ENCODE measurements at regions not wholly inside any gene's neighbourhood (a gene's known extent, or its start where the extent isn't known, plus 50 kb on each side); places are given as distances from the start of the nearest gene placed in this dataset.

DNA sequence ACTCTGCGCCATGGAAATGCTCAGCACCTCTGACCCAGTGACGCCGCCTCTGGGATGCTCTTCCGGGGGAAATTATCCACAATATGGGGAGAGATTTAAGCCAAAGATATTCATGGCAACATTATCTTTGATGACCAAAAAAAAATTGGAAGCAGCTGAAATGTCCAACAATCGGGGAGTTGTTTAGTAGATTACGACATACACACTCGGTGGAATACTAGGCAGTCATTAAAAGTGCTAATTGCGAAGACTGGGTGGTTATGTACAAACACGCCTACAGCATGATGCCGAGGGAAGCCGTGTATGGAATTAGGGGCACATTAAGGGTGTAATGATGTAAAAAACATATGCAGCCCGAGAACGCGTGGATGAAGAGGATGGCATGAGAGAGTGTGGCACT, 75.2 kb downstream of the UNCX start:
- Histone ChIP-seq H3K4me1 (ENCODE audit: insufficient read depth, low read length) (no peaks in the 10 kb centered on the region), H3K79me2 (ENCODE audit: insufficient read depth, low read length) (no peaks in the 10 kb centered on the region), H3K27me3 (ENCODE audit: insufficient read depth, low read length, poor library complexity) (no peaks in the 10 kb centered on the region), H3K4me2 (ENCODE audit: insufficient read depth, low read length) (no peak overlapping the region), H2AFZ (ENCODE audit: low read depth, low read length) (no peak overlapping the region), H3K4me3 (ENCODE audit: low read depth in 1 of 2, low read length in 2 of 2) (no peak overlapping the region), H3K9ac (ENCODE audit: low read depth, low read length) (no peak overlapping the region), H4K20me1 (ENCODE audit: insufficient read depth, low read length) (no peaks in the 10 kb centered on the region), H3K9me3 (ENCODE audit: insufficient read depth, low read length, severe bottlenecking) (no peaks in the 10 kb centered on the region), H3K27ac (ENCODE audit: low read length) (no peak overlapping the region), H3K36me3 (ENCODE audit: insufficient read depth, low read length) (no peaks in the 10 kb centered on the region)
- DNase-seq, result no peak
- TF ChIP-seq EZH2 (IDR thresholded peaks at IDR 0.05; ENCODE audit: borderline replicate concordance, low read depth, low read length, severe bottlenecking), result no peak
- TF ChIP-seq, protein P1, sequence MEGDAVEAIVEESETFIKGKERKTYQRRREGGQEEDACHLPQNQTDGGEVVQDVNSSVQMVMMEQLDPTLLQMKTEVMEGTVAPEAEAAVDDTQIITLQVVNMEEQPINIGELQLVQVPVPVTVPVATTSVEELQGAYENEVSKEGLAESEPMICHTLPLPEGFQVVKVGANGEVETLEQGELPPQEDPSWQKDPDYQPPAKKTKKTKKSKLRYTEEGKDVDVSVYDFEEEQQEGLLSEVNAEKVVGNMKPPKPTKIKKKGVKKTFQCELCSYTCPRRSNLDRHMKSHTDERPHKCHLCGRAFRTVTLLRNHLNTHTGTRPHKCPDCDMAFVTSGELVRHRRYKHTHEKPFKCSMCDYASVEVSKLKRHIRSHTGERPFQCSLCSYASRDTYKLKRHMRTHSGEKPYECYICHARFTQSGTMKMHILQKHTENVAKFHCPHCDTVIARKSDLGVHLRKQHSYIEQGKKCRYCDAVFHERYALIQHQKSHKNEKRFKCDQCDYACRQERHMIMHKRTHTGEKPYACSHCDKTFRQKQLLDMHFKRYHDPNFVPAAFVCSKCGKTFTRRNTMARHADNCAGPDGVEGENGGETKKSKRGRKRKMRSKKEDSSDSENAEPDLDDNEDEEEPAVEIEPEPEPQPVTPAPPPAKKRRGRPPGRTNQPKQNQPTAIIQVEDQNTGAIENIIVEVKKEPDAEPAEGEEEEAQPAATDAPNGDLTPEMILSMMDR (IDR thresholded peaks at IDR 0.05; ENCODE audit: borderline replicate concordance, extremely low read depth, low read length, poor library complexity, severe bottlenecking), result no peak
- ATAC-seq (ENCODE audit: insufficient read depth, low read depth), result no peak

DNA sequence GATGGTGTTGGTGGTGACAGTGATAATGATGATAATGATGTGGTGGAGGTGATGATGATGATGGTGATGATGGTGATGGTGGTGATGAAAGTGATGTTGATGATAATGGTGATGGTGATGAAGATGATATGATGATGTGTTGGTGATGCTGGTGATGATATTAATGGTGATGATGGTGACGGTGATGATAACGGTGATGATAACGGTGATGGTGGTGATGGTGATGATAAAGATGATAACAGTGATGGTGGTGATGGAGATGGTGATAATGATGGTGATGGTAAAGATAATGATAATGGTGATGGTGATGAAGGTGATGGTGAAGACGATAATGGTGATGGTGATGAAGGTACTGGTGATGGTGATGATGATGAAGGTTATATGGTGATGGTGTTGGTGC, 76.6 kb downstream of the UNCX start:
- H2AFZ ChIP-seq (ENCODE audit: low read depth, low read length), result no peak overlapping the region
- H4K20me1 ChIP-seq (ENCODE audit: insufficient read depth, low read length), result no peaks in the 10 kb centered on the region
- H3K79me2 ChIP-seq (ENCODE audit: insufficient read depth, low read length), result no peaks in the 10 kb centered on the region
- H3K9me3 ChIP-seq (ENCODE audit: insufficient read depth, low read length, severe bottlenecking), result no peaks in the 10 kb centered on the region
- ATAC-seq (ENCODE audit: insufficient read depth, low read depth) (no peak), DNase-seq (no peak)
- no peaks in the 10 kb centered on the region for H3K36me3 ChIP-seq (ENCODE audit: insufficient read depth, low read length)
- no peak overlapping the region for H3K27ac ChIP-seq (ENCODE audit: low read length)
- no peak overlapping the region for H3K4me2 ChIP-seq (ENCODE audit: insufficient read depth, low read length)
- no peak for TF ChIP-seq EZH2 (IDR thresholded peaks at IDR 0.05; ENCODE audit: borderline replicate concordance, low read depth, low read length, severe bottlenecking)
- TF ChIP-seq, protein P1 (IDR thresholded peaks at IDR 0.05; ENCODE audit: borderline replicate concordance, extremely low read depth, low read length, poor library complexity, severe bottlenecking), result no peak
- H3K4me1 ChIP-seq (ENCODE audit: insufficient read depth, low read length), result no peaks in the 10 kb centered on the region
- no peaks in the 10 kb centered on the region for H3K27me3 ChIP-seq (ENCODE audit: insufficient read depth, low read length, poor library complexity)
- no peak overlapping the region for H3K4me3 ChIP-seq (ENCODE audit: low read depth in 1 of 2, low read length in 2 of 2)
- H3K9ac ChIP-seq (ENCODE audit: low read depth, low read length), result no peak overlapping the region

DNA sequence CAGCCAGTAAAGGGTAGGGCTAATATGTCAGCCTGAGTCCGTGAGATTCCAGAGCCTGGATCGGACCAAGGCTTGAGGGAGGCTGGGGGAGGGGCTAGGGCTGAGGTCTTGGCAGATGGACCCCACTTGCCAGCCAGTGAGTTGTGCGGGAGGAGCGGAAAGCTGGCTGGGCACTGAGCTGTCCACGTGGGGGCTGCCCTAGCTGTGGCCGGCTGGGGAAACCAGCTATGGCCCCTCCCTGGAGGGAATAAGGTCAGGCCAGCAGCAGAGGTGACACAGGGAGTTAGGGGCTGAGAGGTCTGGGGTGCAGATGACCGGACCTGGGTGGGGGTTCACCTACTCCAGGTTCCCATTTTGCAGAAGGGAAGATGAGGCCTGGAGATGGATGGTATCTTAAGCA, 77.3 kb downstream of the UNCX start:
- Histone ChIP-seq H4K20me1 (ENCODE audit: insufficient read depth, low read length) (no peaks in the 10 kb centered on the region), H3K4me1 (ENCODE audit: insufficient read depth, low read length) (no peaks in the 10 kb centered on the region), H3K9me3 (ENCODE audit: insufficient read depth, low read length, severe bottlenecking) (no peaks in the 10 kb centered on the region), H3K27ac (ENCODE audit: low read length) (no peak overlapping the region), H3K9ac (ENCODE audit: low read depth, low read length) (no peak overlapping the region), H3K4me3 (ENCODE audit: low read depth in 1 of 2, low read length in 2 of 2) (no peak overlapping the region), H3K79me2 (ENCODE audit: insufficient read depth, low read length) (no peaks in the 10 kb centered on the region), H3K4me2 (ENCODE audit: insufficient read depth, low read length) (no peak overlapping the region), H2AFZ (ENCODE audit: low read depth, low read length) (no peak overlapping the region), H3K27me3 (ENCODE audit: insufficient read depth, low read length, poor library complexity) (no peaks in the 10 kb centered on the region), H3K36me3 (ENCODE audit: insufficient read depth, low read length) (no peaks in the 10 kb centered on the region)
- TF ChIP-seq EZH2 (IDR thresholded peaks at IDR 0.05; ENCODE audit: borderline replicate concordance, low read depth, low read length, severe bottlenecking), result no peak
- TF ChIP-seq, protein P1 (IDR thresholded peaks at IDR 0.05; ENCODE audit: borderline replicate concordance, extremely low read depth, low read length, poor library complexity, severe bottlenecking), result no peak
- DNase-seq (no peak), ATAC-seq (ENCODE audit: insufficient read depth, low read depth) (no peak)

DNA sequence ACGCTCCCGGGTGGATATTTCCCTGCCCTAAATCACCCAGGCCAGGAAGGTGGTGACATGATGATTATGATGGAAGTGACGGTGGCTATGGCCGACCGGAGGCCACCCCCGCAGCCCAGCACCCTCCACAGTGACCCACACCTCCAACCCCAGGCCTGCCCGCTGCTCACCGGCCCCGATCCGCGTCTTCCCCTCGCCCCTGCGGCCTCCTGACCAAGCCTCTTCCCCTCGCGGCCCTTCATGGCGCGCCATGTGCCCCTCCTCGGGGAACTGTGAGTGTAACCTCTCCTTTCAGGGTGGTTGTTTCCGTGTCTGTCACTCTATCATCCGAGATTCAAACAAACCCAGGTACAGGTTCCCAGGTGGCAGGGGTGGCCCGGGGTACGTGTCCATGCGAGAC, 78.3 kb downstream of the UNCX start:
- H3K4me1 ChIP-seq (ENCODE audit: insufficient read depth, low read length), result no peaks in the 10 kb centered on the region
- no peak overlapping the region for H3K9ac ChIP-seq (ENCODE audit: low read depth, low read length)
- ATAC-seq (ENCODE audit: insufficient read depth, low read depth) (no peak), DNase-seq (no peak)
- no peak overlapping the region for H3K4me2 ChIP-seq (ENCODE audit: insufficient read depth, low read length)
- no peaks in the 10 kb centered on the region for H3K79me2 ChIP-seq (ENCODE audit: insufficient read depth, low read length)
- no peak overlapping the region for H3K4me3 ChIP-seq (ENCODE audit: low read depth in 1 of 2, low read length in 2 of 2)
- H3K36me3 ChIP-seq (ENCODE audit: insufficient read depth, low read length), result no peaks in the 10 kb centered on the region
- H4K20me1 ChIP-seq (ENCODE audit: insufficient read depth, low read length), result no peaks in the 10 kb centered on the region
- no peak overlapping the region for H3K27ac ChIP-seq (ENCODE audit: low read length)
- no peak overlapping the region for H2AFZ ChIP-seq (ENCODE audit: low read depth, low read length)
- no peaks in the 10 kb centered on the region for H3K27me3 ChIP-seq (ENCODE audit: insufficient read depth, low read length, poor library complexity)
- H3K9me3 ChIP-seq (ENCODE audit: insufficient read depth, low read length, severe bottlenecking), result no peaks in the 10 kb centered on the region
- TF ChIP-seq EZH2 (IDR thresholded peaks at IDR 0.05; ENCODE audit: borderline replicate concordance, low read depth, low read length, severe bottlenecking), result no peak
- TF ChIP-seq, protein P1 (IDR thresholded peaks at IDR 0.05; ENCODE audit: borderline replicate concordance, extremely low read depth, low read length, poor library complexity, severe bottlenecking), result no peak

Measured in DND-41 (cell line).